H9 (cell line): ENCODE measurements at regions not wholly inside any gene's neighbourhood (a gene's known extent, or its start where the extent isn't known, plus 50 kb on each side); places are given as distances from the start of the nearest gene placed in this dataset.

Experiments used
- DNase-seq: peaks from one replicate; pipeline ENCODE4 v3.0.0-alpha.2; 2017
- H2AFZ ChIP-seq: one replicate; pipeline ENCODE4 v1.6.1; 2013; ENCODE audit warnings: mild to moderate bottlenecking, low read length, control low read depth, moderate library complexity
- H2AK5ac ChIP-seq: 2 replicates; pipeline ENCODE4 v1.6.1; 2013; ENCODE audit warnings: low read length, control low read depth, mixed read lengths; ENCODE audit not compliant: insufficient read length
- H2BK120ac ChIP-seq: one replicate; pipeline ENCODE4 v1.6.1; 2013; ENCODE audit warnings: low read depth, mild to moderate bottlenecking, low read length, control low read depth, inconsistent platforms; ENCODE audit not compliant: poor library complexity, severe bottlenecking
- H2BK12ac ChIP-seq: 2 replicates; pipeline ENCODE4 v1.6.1; 2013; ENCODE audit warnings: low read length, control low read depth, mixed read lengths, low read depth; ENCODE audit not compliant: insufficient read length
- H2BK15ac ChIP-seq: 2 replicates; pipeline ENCODE4 v1.6.1; 2013; ENCODE audit warnings: low read depth, low read length, control low read depth
- H2BK20ac ChIP-seq: one replicate; pipeline ENCODE4 v1.6.1; 2013; ENCODE audit warnings: low read depth, mild to moderate bottlenecking, low read length, control low read depth, inconsistent platforms; ENCODE audit not compliant: poor library complexity, severe bottlenecking
- H2BK5ac ChIP-seq: 2 replicates; pipeline ENCODE4 v1.6.1; 2013; ENCODE audit warnings: low read length, control low read depth, mixed read lengths; ENCODE audit not compliant: insufficient read length
- H3K14ac ChIP-seq: 2 replicates; pipeline ENCODE4 v1.6.1; 2013; ENCODE audit warnings: low read length, control low read depth; ENCODE audit not compliant: insufficient read depth
- H3K18ac ChIP-seq: 2 replicates; pipeline ENCODE4 v1.6.1; 2013; ENCODE audit warnings: low read depth, mild to moderate bottlenecking, mixed read lengths, low read length, control low read depth; ENCODE audit not compliant: insufficient read length
- H3K23ac ChIP-seq: 2 replicates; pipeline ENCODE4 v1.6.1; 2013; ENCODE audit warnings: low read length, control low read depth, mixed read lengths, low read depth; ENCODE audit not compliant: insufficient read length
- H3K23me2 ChIP-seq: 2 replicates; pipeline ENCODE4 v1.6.1; 2013; ENCODE audit warnings: low read depth, mild to moderate bottlenecking, mixed read lengths, low read length, control low read depth; ENCODE audit not compliant: insufficient read length, poor library complexity, severe bottlenecking
- H3K27ac ChIP-seq: 2 replicates; pipeline ENCODE4 v1.5.1; 2013; ENCODE audit warnings: low read length, control low read depth, mixed read lengths, low read depth; ENCODE audit not compliant: insufficient read length
- H3K27me3 ChIP-seq: 2 replicates; pipeline ENCODE4 v1.6.1; 2013; ENCODE audit warnings: low read length, control low read depth, inconsistent platforms; ENCODE audit not compliant: insufficient read depth
- H3K4ac ChIP-seq: 2 replicates; pipeline ENCODE4 v1.6.1; 2013; ENCODE audit warnings: low read depth, mild to moderate bottlenecking, control low read depth, inconsistent platforms, low read length, moderate library complexity
- H3K4me1 ChIP-seq: 2 replicates; pipeline ENCODE4 v1.6.1; 2013; ENCODE audit warnings: low read length, control low read depth, inconsistent platforms; ENCODE audit not compliant: insufficient read depth
- H3K4me2 ChIP-seq: 2 replicates; pipeline ENCODE4 v1.6.1; 2013; ENCODE audit warnings: low read length, control low read depth, mixed read lengths; ENCODE audit not compliant: insufficient read length, insufficient read depth
- H3K56ac ChIP-seq: 2 replicates; pipeline ENCODE4 v1.6.1; 2013; ENCODE audit warnings: low read depth, mild to moderate bottlenecking, mixed read lengths, low read length, control low read depth; ENCODE audit not compliant: insufficient read length
- H3K79me1 ChIP-seq: 2 replicates; pipeline ENCODE4 v1.6.1; 2013; ENCODE audit warnings: low read depth, mild to moderate bottlenecking, moderate library complexity, low read length, control low read depth, inconsistent platforms; ENCODE audit not compliant: insufficient read depth, poor library complexity, severe bottlenecking
- H3K79me2 ChIP-seq: 2 replicates; pipeline ENCODE4 v1.6.1; 2013; ENCODE audit warnings: low read length, control low read depth, inconsistent platforms; ENCODE audit not compliant: insufficient read depth
- H3K9ac ChIP-seq: 2 replicates; pipeline ENCODE4 v1.6.1; 2013; ENCODE audit warnings: low read length, control low read depth, mixed read lengths; ENCODE audit not compliant: insufficient read length; ENCODE audit errors: extremely low read depth
- H3K9me3 ChIP-seq: one replicate; pipeline ENCODE4 v1.6.1; 2013; ENCODE audit warnings: low read depth, low read length, inconsistent platforms; ENCODE audit not compliant: control insufficient read depth
- H3T11ph ChIP-seq: one replicate; pipeline ENCODE4 v1.6.1; 2013; ENCODE audit warnings: mild to moderate bottlenecking, low read length, control low read depth, inconsistent platforms
- H4K20me1 ChIP-seq: one replicate; pipeline ENCODE4 v1.6.1; 2013; ENCODE audit not compliant: control insufficient read depth, insufficient read length, insufficient read depth
- H4K5ac ChIP-seq: 2 replicates; pipeline ENCODE4 v1.6.1; 2013; ENCODE audit warnings: low read depth, mild to moderate bottlenecking, mixed read lengths, low read length, control low read depth; ENCODE audit not compliant: insufficient read length
- H4K8ac ChIP-seq: replicated peaks from 2 replicates; pipeline ENCODE4 v1.6.1; 2013; ENCODE audit warnings: low read length, control low read depth, mixed read lengths, low read depth; ENCODE audit not compliant: insufficient read length
- H4K91ac ChIP-seq: 2 replicates; pipeline ENCODE4 v1.6.1; 2013; ENCODE audit warnings: low read depth, mild to moderate bottlenecking, moderate library complexity, mixed read lengths, low read length, control low read depth; ENCODE audit not compliant: insufficient read length
- H3K27ac Mint-ChIP-seq, 3 experiments: 2 replicates in 2 of 3; 3 replicates in 1 of 3; pipeline ENCODE4 v1.8.0; 2020 to 2021; ENCODE audit warnings: mixed read lengths in 3 of 3, mild to moderate bottlenecking in 1 of 3, moderate library complexity in 1 of 3
- H3K27me3 Mint-ChIP-seq: 2 replicates; pipeline ENCODE4 v1.8.0; 2021; ENCODE audit warnings: low read depth, mild to moderate bottlenecking, moderate library complexity, mixed read lengths
- H3K36me3 Mint-ChIP-seq, 3 experiments: 2 replicates in 2 of 3; 3 replicates in 1 of 3; pipeline ENCODE4 v1.8.0; 2020 to 2021; ENCODE audit warnings: low read depth in 3 of 3, mixed read lengths in 3 of 3; ENCODE audit not compliant: insufficient read depth in 1 of 3
- H3K4me1 Mint-ChIP-seq, 2 experiments: 2 replicates each; pipeline ENCODE4 v1.8.0; 2020; ENCODE audit warnings: mixed read lengths in 2 of 2
- H3K4me3 Mint-ChIP-seq, 2 experiments: 2 replicates in 1 of 2; 3 replicates in 1 of 2; pipeline ENCODE4 v1.8.0; 2020 to 2021; ENCODE audit warnings: mild to moderate bottlenecking in 2 of 2, mixed read lengths in 2 of 2, moderate library complexity in 1 of 2
- H3K9me3 Mint-ChIP-seq, 2 experiments: 2 replicates in 1 of 2; 3 replicates in 1 of 2; pipeline ENCODE4 v1.8.0; 2020; ENCODE audit warnings: mild to moderate bottlenecking in 2 of 2, mixed read lengths in 2 of 2, moderate library complexity in 1 of 2
- TF ChIP-seq, protein P1 (sequence below): fragments of 200-600 bp; sonication (generic); conservative IDR thresholded peaks from 3 replicates; pipeline ENCODE4 v1.8.0; 2021; ENCODE audit warnings: antibody characterized with exemption, mild to moderate bottlenecking

DNA sequence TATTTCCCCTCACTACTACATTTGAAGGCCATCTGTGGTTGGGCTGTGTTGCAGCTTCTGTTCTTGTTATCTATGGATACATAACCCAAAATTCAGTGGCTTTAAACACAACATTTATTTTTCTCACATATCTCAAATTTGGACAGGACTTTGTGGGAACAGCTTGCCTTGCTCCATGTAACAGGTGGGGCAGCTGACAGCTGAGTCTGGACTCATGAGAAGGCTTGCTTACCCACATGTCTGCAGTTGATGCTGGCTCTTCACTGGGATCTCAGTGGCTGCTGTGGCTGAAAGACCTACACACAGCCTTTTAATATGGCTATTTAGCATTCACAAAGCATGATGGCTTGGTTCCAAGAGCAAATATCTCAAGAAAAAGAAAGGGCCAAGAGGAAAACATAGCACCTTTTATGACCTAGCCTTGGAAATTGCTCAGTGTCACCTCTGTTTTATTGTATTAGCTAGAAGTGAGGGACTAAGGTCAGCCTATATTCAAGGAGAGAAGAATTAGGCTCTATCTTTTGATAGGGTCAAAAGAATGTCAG lies 296.8 kb upstream of the ZNF521 start:
- TF ChIP-seq, protein P1, sequence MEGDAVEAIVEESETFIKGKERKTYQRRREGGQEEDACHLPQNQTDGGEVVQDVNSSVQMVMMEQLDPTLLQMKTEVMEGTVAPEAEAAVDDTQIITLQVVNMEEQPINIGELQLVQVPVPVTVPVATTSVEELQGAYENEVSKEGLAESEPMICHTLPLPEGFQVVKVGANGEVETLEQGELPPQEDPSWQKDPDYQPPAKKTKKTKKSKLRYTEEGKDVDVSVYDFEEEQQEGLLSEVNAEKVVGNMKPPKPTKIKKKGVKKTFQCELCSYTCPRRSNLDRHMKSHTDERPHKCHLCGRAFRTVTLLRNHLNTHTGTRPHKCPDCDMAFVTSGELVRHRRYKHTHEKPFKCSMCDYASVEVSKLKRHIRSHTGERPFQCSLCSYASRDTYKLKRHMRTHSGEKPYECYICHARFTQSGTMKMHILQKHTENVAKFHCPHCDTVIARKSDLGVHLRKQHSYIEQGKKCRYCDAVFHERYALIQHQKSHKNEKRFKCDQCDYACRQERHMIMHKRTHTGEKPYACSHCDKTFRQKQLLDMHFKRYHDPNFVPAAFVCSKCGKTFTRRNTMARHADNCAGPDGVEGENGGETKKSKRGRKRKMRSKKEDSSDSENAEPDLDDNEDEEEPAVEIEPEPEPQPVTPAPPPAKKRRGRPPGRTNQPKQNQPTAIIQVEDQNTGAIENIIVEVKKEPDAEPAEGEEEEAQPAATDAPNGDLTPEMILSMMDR: no peak
- H3T11ph ChIP-seq: no peak overlapping the region
- no peak overlapping the region for H2BK5ac ChIP-seq
- H3K79me1 ChIP-seq: no peaks in the 10 kb centered on the region
- H3K36me3 Mint-ChIP-seq: no peaks in the 10 kb centered on the region; a peak in 1 of 7 replicates
- no peak overlapping the region for H3K4me2 ChIP-seq
- no peak overlapping the region for H2AFZ ChIP-seq
- no peak overlapping the region for H3K56ac ChIP-seq
- no peak overlapping the region for H3K9ac ChIP-seq
- no peaks in the 10 kb centered on the region for H3K23me2 ChIP-seq
- no peak for DNase-seq
- no peaks in the 10 kb centered on the region for H3K79me2 ChIP-seq
- H4K20me1 ChIP-seq: no peaks in the 10 kb centered on the region
- no peaks in the 10 kb centered on the region for H3K27me3 ChIP-seq
- no peaks in the 10 kb centered on the region for H3K9me3 ChIP-seq
- no peak overlapping the region for H2BK20ac ChIP-seq
- no peak overlapping the region for H2BK120ac ChIP-seq
- H2BK15ac ChIP-seq: no peak overlapping the region
- no peak overlapping the region for H2BK12ac ChIP-seq
- no peak overlapping the region for H3K23ac ChIP-seq
- H3K27me3 Mint-ChIP-seq: no peaks in the 10 kb centered on the region
- H3K4me1 Mint-ChIP-seq: peaks cover 15 to 20% of the 10 kb centered on the region in 2 experiments
- no peak overlapping the region for H4K8ac ChIP-seq
- H3K18ac ChIP-seq: no peak overlapping the region
- no peak overlapping the region for H3K14ac ChIP-seq
- H3K4ac ChIP-seq: no peak overlapping the region
- no peak overlapping the region for H3K4me3 Mint-ChIP-seq
- H2AK5ac ChIP-seq: no peak overlapping the region
- no peak overlapping the region; a peak in 1 of 7 replicates for H3K27ac Mint-ChIP-seq
- no peak overlapping the region for H4K5ac ChIP-seq
- H3K9me3 Mint-ChIP-seq: no peaks in the 10 kb centered on the region
- H3K27ac ChIP-seq: no peak overlapping the region
- H4K91ac ChIP-seq: no peak overlapping the region
- no peaks in the 10 kb centered on the region; the same call in 1 of the 2 replicates for H3K4me1 ChIP-seq
